Muscle layer of colon (tissue), 2 donors: ENCODE measurements at regions not wholly inside any gene's neighbourhood (a gene's known extent, or its start where the extent isn't known, plus 50 kb on each side); places are given as distances from the start of the nearest gene placed in this dataset.
"Not testable (repeated sequence)": the region's sequence is repeated elsewhere in the genome, so short reads cannot be mapped to it uniquely, and the experiment has no call there.

Source experiments
- H3K27ac ChIP-seq: one replicate; pipeline ENCODE4 v1.7.0; 2013; ENCODE audit warnings: low read depth, mild to moderate bottlenecking, low read length, moderate library complexity
- H3K27me3 ChIP-seq, 2 donors: one replicate each; pipeline ENCODE4 v1.7.0; 2013; ENCODE audit warnings: low read length in 2 of 2, mild to moderate bottlenecking in 2 of 2; ENCODE audit not compliant: insufficient read depth in 2 of 2, control insufficient read depth in 1 of 2
- H3K36me3 ChIP-seq: one replicate; pipeline ENCODE4 v1.7.0; 2013; ENCODE audit warnings: mild to moderate bottlenecking, low read length; ENCODE audit not compliant: insufficient read depth
- H3K4me1 ChIP-seq: one replicate; pipeline ENCODE4 v1.7.0; 2013; ENCODE audit warnings: mild to moderate bottlenecking, low read length; ENCODE audit not compliant: insufficient read depth
- H3K4me3 ChIP-seq, 2 donors: one replicate each; pipeline ENCODE4 v1.7.0; 2013; ENCODE audit warnings: low read length in 2 of 2, low read depth in 1 of 2, mild to moderate bottlenecking in 1 of 2, moderate library complexity in 1 of 2
- H3K9ac ChIP-seq: one replicate; pipeline ENCODE4 v1.7.0; 2013; ENCODE audit warnings: low read length
- H3K9me3 ChIP-seq: one replicate; pipeline ENCODE4 v1.7.0; 2013; ENCODE audit warnings: mild to moderate bottlenecking, low read length
- donor health status: abdominal sarcoma.
- donor health status: Adenocarcinoma of cecum.

DNA sequence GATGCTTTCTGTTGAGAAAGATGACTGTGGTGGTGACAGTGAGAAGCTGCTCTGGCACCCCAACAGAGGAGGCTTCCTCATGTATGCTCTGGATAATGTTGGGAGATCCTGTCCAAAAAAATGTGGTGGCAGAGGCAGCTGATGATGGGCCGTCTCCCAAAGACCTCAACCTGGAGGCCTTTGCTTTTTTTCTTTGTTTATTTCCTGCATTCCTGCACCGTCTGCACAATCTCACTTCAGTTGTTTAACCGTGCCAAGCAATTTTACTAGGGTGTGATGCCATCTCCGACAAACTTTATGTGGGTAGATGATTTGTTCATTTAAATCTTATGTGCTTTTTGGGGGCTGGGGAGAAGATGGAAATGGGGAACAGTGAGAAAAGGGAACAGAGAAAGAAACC, 62.2 kb upstream of the IGFBP5 start:
- H3K9me3 ChIP-seq, result no peaks in the 10 kb centered on the region
- no peaks in the 10 kb centered on the region for H3K27me3 ChIP-seq
- H3K9ac ChIP-seq, result no peak overlapping the region
- peaks cover 93% of the 10 kb centered on the region for H3K4me1 ChIP-seq
- no peaks in the 10 kb centered on the region for H3K36me3 ChIP-seq
- peak overlapping the region; percentile 76 for H3K27ac ChIP-seq
- no peak overlapping the region for H3K4me3 ChIP-seq

DNA sequence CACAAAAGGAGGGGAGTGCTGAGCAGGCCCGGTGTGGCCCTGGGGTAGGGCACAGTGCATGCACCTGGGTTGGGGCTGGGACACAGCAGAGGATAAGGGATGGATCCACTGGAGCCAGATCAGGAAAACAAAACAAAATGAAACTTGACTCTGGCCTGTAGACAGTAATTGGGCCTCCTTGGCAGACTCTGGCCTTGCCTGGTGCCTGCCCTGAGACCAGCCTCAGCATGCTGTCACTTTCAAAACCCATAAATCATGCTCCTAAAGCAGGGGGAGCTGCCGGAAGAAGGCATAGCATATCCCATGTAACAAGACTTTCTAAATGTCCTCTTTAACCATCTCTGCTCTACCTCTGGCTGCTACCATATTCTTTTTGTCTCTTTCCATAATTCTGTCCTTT, 61.1 kb upstream of the IGFBP5 start:
- Histone ChIP-seq H3K36me3 (no peaks in the 10 kb centered on the region), H3K27me3 (no peaks in the 10 kb centered on the region), H3K4me1 (peaks cover 86% of the 10 kb centered on the region), H3K27ac (peak overlapping the region; percentile 76), H3K4me3 (no peak overlapping the region), H3K9ac (no peak overlapping the region), H3K9me3 (no peaks in the 10 kb centered on the region)

DNA sequence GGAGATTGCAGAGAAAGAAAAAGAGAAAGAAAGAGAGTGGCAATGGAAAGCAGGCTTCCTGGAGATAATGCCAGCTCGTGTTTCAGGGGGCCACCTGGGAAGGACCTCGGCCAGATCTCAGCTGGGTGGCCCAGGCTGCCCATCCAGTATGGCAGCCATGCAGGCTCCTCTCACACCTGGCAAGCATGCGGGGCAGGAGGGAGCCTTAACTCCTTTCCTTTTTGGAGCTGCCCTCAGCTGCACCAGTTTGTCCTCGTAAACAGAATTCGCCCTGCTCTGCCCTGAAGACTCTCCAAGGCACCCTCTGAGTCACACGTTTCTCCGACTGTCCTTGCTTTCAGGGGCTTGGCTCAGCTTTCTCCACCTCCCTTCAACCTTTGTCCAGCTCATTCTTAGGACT, 59.5 kb upstream of the IGFBP5 start:
- H3K4me3 ChIP-seq, result peak overlapping the region in 1 of 2 donors; percentile 7
- H3K27ac ChIP-seq, result peak overlapping the region; percentile 66
- no peaks in the 10 kb centered on the region for H3K9me3 ChIP-seq
- H3K27me3 ChIP-seq, result no peaks in the 10 kb centered on the region
- H3K9ac ChIP-seq, result no peak overlapping the region
- no peaks in the 10 kb centered on the region for H3K36me3 ChIP-seq
- H3K4me1 ChIP-seq, result peaks cover 71% of the 10 kb centered on the region

DNA sequence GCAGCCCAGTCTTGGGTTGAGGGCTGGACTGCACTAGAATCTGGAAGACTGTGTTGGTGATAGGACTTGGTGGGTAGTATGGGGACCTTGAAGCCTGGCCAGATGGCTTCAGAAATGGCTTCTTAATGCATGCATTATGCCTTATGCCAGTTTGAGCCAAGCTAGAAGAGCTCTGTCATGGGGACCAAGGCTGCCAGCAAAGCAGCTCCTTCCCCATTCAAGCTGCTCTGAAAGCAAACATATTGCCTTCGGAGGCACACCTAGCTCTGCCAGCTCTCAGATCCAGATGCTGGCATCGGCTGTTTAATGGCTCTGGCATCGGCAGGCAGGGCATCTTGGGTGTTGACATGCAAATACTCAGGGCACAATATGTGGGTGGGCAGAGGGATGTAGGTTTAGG, 59.0 kb upstream of the IGFBP5 start:
- Histone ChIP-seq H3K27me3 (no peaks in the 10 kb centered on the region), H3K36me3 (no peaks in the 10 kb centered on the region), H3K9ac (no peak overlapping the region), H3K27ac (peak overlapping the region; percentile 41), H3K4me1 (peaks cover 67% of the 10 kb centered on the region), H3K4me3 (no peak overlapping the region), H3K9me3 (no peaks in the 10 kb centered on the region)

DNA sequence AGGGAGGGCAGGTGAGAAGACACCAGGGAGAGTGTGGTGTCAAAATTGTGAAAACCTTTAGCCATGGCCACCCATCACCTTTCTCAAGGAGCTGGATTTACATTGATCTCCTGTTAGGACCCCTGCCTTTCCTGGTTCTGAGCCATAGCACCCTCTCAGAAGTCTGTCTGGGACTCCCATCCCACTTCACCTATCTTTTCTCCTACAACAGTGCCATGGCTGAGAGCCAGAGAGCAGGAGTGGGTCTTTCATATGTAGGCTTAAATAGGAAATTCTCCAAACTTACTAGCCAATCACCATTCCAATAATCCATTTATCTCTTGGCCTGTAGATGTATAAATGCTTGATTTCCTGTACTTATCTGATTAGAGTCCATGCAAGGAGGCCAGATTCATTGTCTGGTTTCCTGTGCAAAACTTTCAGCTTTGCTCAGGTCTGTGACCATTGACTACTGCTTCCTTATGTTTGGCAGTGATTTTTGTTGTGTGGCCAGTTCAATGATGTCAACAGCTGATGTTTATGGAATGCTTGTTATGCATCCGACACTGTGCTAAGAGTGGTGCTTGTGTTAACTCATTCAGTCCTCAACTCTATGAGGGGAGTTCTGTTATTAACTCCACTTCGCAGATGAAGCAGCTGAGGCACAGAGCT, 57.6 kb upstream of the IGFBP5 start:
- Histone ChIP-seq H3K9me3 (no peaks in the 10 kb centered on the region), H3K9ac (no peak overlapping the region), H3K4me1 (peaks cover 55% of the 10 kb centered on the region), H3K4me3 (no peak overlapping the region), H3K27ac (no peak overlapping the region), H3K36me3 (no peaks in the 10 kb centered on the region), H3K27me3 (no peaks in the 10 kb centered on the region)

DNA sequence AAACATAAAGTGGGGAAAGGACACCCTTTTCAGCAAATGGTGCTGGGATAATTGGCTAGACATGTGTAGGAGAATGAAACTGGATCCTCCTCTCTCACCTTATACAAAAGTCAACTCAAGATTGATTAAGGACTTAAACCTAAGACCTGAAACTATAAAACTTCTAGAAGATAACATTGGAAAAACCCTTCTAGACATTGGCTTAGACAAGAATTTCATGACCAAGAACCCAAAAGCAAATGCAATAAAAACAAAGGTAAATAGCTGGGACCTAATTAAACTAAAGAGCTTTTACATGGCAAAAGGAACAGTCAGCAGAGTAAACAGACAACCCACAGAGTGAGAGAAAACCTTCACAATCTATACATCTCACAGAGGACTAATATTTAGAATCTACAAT, 55.4 kb upstream of the IGFBP5 start:
- not testable (repeated sequence) for H3K4me3 ChIP-seq, H3K27me3 ChIP-seq, H3K27ac ChIP-seq, H3K9ac ChIP-seq, H3K9me3 ChIP-seq, H3K36me3 ChIP-seq
- H3K4me1 ChIP-seq, result peaks cover 33% of the 10 kb centered on the region

DNA sequence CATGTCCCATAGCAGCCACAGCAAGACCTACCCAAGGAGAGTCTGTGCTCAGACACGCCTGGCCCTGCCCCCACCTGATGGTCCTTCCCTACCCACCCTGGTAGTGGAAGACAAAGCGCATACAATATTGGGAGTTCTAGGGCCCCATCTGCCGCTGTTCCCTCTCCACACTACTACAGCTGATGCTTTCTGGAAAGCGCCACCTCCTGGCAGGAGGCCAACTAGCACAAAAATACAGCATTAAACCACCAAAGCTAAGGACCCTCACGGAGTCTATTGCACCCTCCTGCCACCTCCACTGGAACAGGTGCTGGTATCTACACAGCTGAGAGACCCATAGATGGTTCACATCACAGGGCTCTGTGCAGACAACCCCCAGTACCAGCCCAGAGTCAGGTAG, 50.9 kb upstream of the IGFBP5 start:
- H3K4me3 ChIP-seq, H3K27me3 ChIP-seq, H3K36me3 ChIP-seq, H3K9ac ChIP-seq, H3K9me3 ChIP-seq, H3K27ac ChIP-seq: not testable (repeated sequence)
- H3K4me1 ChIP-seq, result peaks cover 26% of the 10 kb centered on the region

DNA sequence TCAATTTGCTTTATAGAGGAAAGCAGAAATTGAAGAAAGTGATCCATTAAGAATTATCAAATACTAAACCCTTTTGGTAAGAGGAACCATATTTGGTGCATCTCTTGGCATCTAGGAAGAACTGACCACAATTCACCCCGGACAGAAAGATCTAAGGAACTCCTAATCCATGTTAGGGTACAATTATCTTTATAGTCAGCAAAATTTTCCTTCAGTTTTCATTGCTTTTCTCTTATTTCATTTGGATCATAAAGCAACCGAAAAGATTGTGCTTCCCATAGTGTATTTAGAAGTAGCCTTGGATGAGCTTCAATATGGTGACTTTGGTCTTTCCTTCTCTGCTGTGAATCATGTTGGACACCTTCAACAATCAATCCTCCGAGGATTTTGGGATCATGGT, 50.1 kb upstream of the IGFBP5 start:
- no peaks in the 10 kb centered on the region for H3K36me3 ChIP-seq
- no peaks in the 10 kb centered on the region for H3K9me3 ChIP-seq
- no peaks in the 10 kb centered on the region for H3K27me3 ChIP-seq
- no peak overlapping the region for H3K9ac ChIP-seq
- no peak overlapping the region for H3K27ac ChIP-seq
- H3K4me3 ChIP-seq, result no peak overlapping the region
- H3K4me1 ChIP-seq, result peaks cover 34% of the 10 kb centered on the region
